ENCODE measurements at regions not wholly inside any gene's neighbourhood (a gene's known extent, or its start where the extent isn't known, plus 50 kb on each side); places are given as distances from the start of the nearest gene placed in this dataset.

- no peaks in the 10 kb centered on the region for H4K20me1 ChIP-seq (ENCODE audit: insufficient read depth, low read length)
- no peaks in the 10 kb centered on the region for H3K4me1 ChIP-seq (ENCODE audit: insufficient read depth, low read length)
- H3K79me2 ChIP-seq (ENCODE audit: insufficient read depth, low read length) = no peaks in the 10 kb centered on the region
- H3K27ac Mint-ChIP-seq (ENCODE audit: unreplicated experiment) = no peak overlapping the region
- H3K4me3 Mint-ChIP-seq (ENCODE audit: unreplicated experiment) = no peak overlapping the region
- H3K27me3 Mint-ChIP-seq (ENCODE audit: low read depth, unreplicated experiment) = peaks cover 49% of the 10 kb centered on the region
- no peaks in the 10 kb centered on the region for H3K36me3 ChIP-seq (ENCODE audit: insufficient read depth, low read length)
- H3K4me1 Mint-ChIP-seq (ENCODE audit: low read depth, unreplicated experiment) = no peaks in the 10 kb centered on the region
- no peak overlapping the region for H3K4me2 ChIP-seq (ENCODE audit: low read length)
- no peaks in the 10 kb centered on the region for H3K27me3 ChIP-seq (ENCODE audit: insufficient read depth, low read length)
- peaks cover 3% of the 10 kb centered on the region for H3K9me3 Mint-ChIP-seq (ENCODE audit: unreplicated experiment)
- TF ChIP-seq CTCF (IDR thresholded peaks at IDR 0.05; ENCODE audit: insufficient read depth, low read depth, low read length) = no peak
- no peak for TF ChIP-seq EZH2 (IDR thresholded peaks at IDR 0.05; ENCODE audit: insufficient read depth, low read length)
- no peak overlapping the region for H3K9ac ChIP-seq (ENCODE audit: low read length)
- no peak for DNase-seq (ENCODE audit: low read depth)
- no peak for FAIRE-seq
- H3K36me3 Mint-ChIP-seq (ENCODE audit: low read depth, unreplicated experiment) = no peaks in the 10 kb centered on the region
- no peak overlapping the region for H3K4me3 ChIP-seq (ENCODE audit: insufficient read depth, low read depth, low read length)
- peaks cover 13% of the 10 kb centered on the region for H3K9me3 ChIP-seq (ENCODE audit: insufficient read depth, low read depth, low read length)
- H2AFZ ChIP-seq (ENCODE audit: low read depth, low read length) = no peak overlapping the region
- H3K27ac ChIP-seq (ENCODE audit: low read depth, low read length) = no peak overlapping the region
Observed at GRCh38 chr19:29397748-29398147, 128.0 kb upstream of the VSTM2B start.

GRCh38 chr19:29399804-29400203 is 126.0 kb upstream of the VSTM2B start:
- Histone ChIP-seq H4K20me1 (ENCODE audit: insufficient read depth, low read length) (no peaks in the 10 kb centered on the region), H3K4me1 (ENCODE audit: insufficient read depth, low read length) (no peaks in the 10 kb centered on the region), H3K9me3 (ENCODE audit: insufficient read depth, low read depth, low read length) (peaks cover 5% of the 10 kb centered on the region), H3K4me2 (ENCODE audit: low read length) (no peak overlapping the region), H3K4me3 (ENCODE audit: insufficient read depth, low read depth, low read length) (no peak overlapping the region), H3K27ac (ENCODE audit: low read depth, low read length) (no peak overlapping the region), H3K27me3 (ENCODE audit: insufficient read depth, low read length) (no peaks in the 10 kb centered on the region), H2AFZ (ENCODE audit: low read depth, low read length) (no peak overlapping the region), H3K36me3 (ENCODE audit: insufficient read depth, low read length) (no peaks in the 10 kb centered on the region), H3K79me2 (ENCODE audit: insufficient read depth, low read length) (no peaks in the 10 kb centered on the region), H3K9ac (ENCODE audit: low read length) (no peak overlapping the region)
- H3K4me3 Mint-ChIP-seq (ENCODE audit: unreplicated experiment) = no peak overlapping the region
- no peaks in the 10 kb centered on the region for H3K36me3 Mint-ChIP-seq (ENCODE audit: low read depth, unreplicated experiment)
- H3K9me3 Mint-ChIP-seq (ENCODE audit: unreplicated experiment) = peaks cover 3% of the 10 kb centered on the region
- peaks cover 62% of the 10 kb centered on the region for H3K27me3 Mint-ChIP-seq (ENCODE audit: low read depth, unreplicated experiment)
- TF ChIP-seq EZH2 (IDR thresholded peaks at IDR 0.05; ENCODE audit: insufficient read depth, low read length) = no peak
- TF ChIP-seq CTCF (IDR thresholded peaks at IDR 0.05; ENCODE audit: insufficient read depth, low read depth, low read length) = no peak
- FAIRE-seq (no peak), DNase-seq (ENCODE audit: low read depth) (no peak)
- H3K27ac Mint-ChIP-seq (ENCODE audit: unreplicated experiment) = no peak overlapping the region
- H3K4me1 Mint-ChIP-seq (ENCODE audit: low read depth, unreplicated experiment) = no peaks in the 10 kb centered on the region

- Histone ChIP-seq H3K27ac (ENCODE audit: low read depth, low read length) (no peak overlapping the region), H3K4me1 (ENCODE audit: insufficient read depth, low read length) (no peaks in the 10 kb centered on the region), H3K9me3 (ENCODE audit: insufficient read depth, low read depth, low read length) (peaks cover 5% of the 10 kb centered on the region), H2AFZ (ENCODE audit: low read depth, low read length) (no peak overlapping the region), H3K79me2 (ENCODE audit: insufficient read depth, low read length) (no peaks in the 10 kb centered on the region), H3K36me3 (ENCODE audit: insufficient read depth, low read length) (no peaks in the 10 kb centered on the region), H3K9ac (ENCODE audit: low read length) (no peak overlapping the region), H3K4me3 (ENCODE audit: insufficient read depth, low read depth, low read length) (no peak overlapping the region), H3K27me3 (ENCODE audit: insufficient read depth, low read length) (no peaks in the 10 kb centered on the region), H4K20me1 (ENCODE audit: insufficient read depth, low read length) (no peaks in the 10 kb centered on the region), H3K4me2 (ENCODE audit: low read length) (no peak overlapping the region)
- no peak for TF ChIP-seq CTCF (IDR thresholded peaks at IDR 0.05; ENCODE audit: insufficient read depth, low read depth, low read length)
- TF ChIP-seq EZH2 (IDR thresholded peaks at IDR 0.05; ENCODE audit: insufficient read depth, low read length) = no peak
- FAIRE-seq = no peak
- Mint-ChIP-seq H3K9me3 (ENCODE audit: unreplicated experiment) (peaks cover 3% of the 10 kb centered on the region), H3K36me3 (ENCODE audit: low read depth, unreplicated experiment) (no peaks in the 10 kb centered on the region), H3K4me3 (ENCODE audit: unreplicated experiment) (no peak overlapping the region), H3K4me1 (ENCODE audit: low read depth, unreplicated experiment) (no peaks in the 10 kb centered on the region), H3K27me3 (ENCODE audit: low read depth, unreplicated experiment) (peaks cover 58% of the 10 kb centered on the region), H3K27ac (ENCODE audit: unreplicated experiment) (no peak overlapping the region)
- DNase-seq (ENCODE audit: low read depth) = no peak
Observed at GRCh38 chr19:29400917-29401711, 124.7 kb upstream of the VSTM2B start.

Data from astrocyte (in vitro differentiated cells and primary cell).